Left ventricle myocardium inferior (tissue), 1 donor: ENCODE measurements at regions not wholly inside any gene's neighbourhood (a gene's known extent, or its start where the extent isn't known, plus 50 kb on each side); places are given as distances from the start of the nearest gene placed in this dataset.

Experiments
- DNase-seq: peaks from one replicate; pipeline ENCODE4 v3.0.0-alpha.2; 2020
- H3K27ac ChIP-seq: fragments of 200-600 bp; replicated peaks from 2 replicates; pipeline ENCODE4 v1.8.0; 2021
- H3K27me3 ChIP-seq: fragments of 200-600 bp; 2 replicates; pipeline ENCODE4 v1.8.0; 2021; ENCODE audit warnings: low read depth
- H3K36me3 ChIP-seq: fragments of 200-600 bp; 2 replicates; pipeline ENCODE4 v1.8.0; 2021
- H3K4me1 ChIP-seq: fragments of 200-600 bp; 2 replicates; pipeline ENCODE4 v1.8.0; 2021
- H3K4me3 ChIP-seq: fragments of 200-600 bp; 2 replicates; pipeline ENCODE4 v1.8.0; 2021; ENCODE audit warnings: mild to moderate bottlenecking, moderate library complexity
- H3K9me3 ChIP-seq: fragments of 200-600 bp; replicated peaks from 2 replicates; pipeline ENCODE4 v1.8.0; 2021
- intact Hi-C: fragments of 100-400 bp; cut with micrococcal nuclease; formaldehyde crosslinking; loops from one replicate; pipeline ENCODE4 v1.11.0; 2022
- TF ChIP-seq, protein P1 (sequence below): fragments of 200-600 bp; IDR thresholded peaks from 2 replicates; pipeline ENCODE4 v1.8.0; 2021; ENCODE audit warnings: antibody characterized with exemption, mild to moderate bottlenecking, borderline replicate concordance
- donor health status: DM: no; HTN: yes; CAD: no; lungs with severe emphysema.

DNA sequence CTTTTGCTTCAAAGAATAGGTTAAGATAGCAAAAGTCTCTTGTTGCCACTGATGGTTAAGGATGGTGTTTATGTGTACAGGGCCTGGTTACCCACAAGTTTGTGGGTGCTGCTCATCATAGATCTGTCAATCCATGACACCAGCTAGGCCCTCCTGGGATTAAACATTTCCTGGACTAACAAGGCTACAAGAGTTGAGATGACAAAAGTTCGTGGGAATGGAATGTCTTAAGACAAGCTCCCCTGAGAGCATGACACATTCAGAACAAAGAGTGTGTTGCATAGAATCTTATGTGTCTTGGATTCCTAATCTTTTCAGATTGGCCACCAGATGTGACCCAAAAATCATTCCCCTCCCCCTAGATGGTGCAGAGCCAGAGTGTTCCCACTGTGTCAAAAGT, 592.5 kb upstream of the USP15 start:
- Histone ChIP-seq H3K4me1 (no peaks in the 10 kb centered on the region), H3K36me3 (no peaks in the 10 kb centered on the region), H3K4me3 (no peak overlapping the region), H3K27ac (no peak overlapping the region), H3K27me3 (no peaks in the 10 kb centered on the region), H3K9me3 (peaks cover 31% of the 10 kb centered on the region)
- TF ChIP-seq, protein P1, sequence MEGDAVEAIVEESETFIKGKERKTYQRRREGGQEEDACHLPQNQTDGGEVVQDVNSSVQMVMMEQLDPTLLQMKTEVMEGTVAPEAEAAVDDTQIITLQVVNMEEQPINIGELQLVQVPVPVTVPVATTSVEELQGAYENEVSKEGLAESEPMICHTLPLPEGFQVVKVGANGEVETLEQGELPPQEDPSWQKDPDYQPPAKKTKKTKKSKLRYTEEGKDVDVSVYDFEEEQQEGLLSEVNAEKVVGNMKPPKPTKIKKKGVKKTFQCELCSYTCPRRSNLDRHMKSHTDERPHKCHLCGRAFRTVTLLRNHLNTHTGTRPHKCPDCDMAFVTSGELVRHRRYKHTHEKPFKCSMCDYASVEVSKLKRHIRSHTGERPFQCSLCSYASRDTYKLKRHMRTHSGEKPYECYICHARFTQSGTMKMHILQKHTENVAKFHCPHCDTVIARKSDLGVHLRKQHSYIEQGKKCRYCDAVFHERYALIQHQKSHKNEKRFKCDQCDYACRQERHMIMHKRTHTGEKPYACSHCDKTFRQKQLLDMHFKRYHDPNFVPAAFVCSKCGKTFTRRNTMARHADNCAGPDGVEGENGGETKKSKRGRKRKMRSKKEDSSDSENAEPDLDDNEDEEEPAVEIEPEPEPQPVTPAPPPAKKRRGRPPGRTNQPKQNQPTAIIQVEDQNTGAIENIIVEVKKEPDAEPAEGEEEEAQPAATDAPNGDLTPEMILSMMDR: no peak
- DNase-seq: no peak
- intact Hi-C loops: no loop called here

DNA sequence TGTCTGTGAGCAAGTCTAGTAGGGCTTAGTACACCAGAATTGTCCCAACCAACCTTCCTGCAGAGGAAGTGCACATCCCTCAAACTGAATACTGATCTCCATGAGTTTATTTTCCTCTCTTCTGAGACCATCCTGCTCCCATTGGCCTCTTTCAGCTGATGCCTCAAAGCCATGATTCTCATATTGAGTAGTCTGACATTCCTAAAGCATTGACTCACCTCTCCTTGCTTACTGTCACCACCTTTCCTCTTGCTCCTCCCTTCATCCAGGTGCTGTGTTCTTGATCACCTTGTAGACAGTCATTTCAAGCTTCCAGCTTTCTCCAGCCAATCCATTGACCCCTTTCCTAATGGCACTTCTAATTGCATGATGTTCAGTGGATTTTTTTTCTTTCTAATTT, 583.7 kb upstream of the USP15 start:
- TF ChIP-seq, protein P1: no peak
- H3K27ac ChIP-seq: no peak overlapping the region
- H3K27me3 ChIP-seq: no peaks in the 10 kb centered on the region
- H3K9me3 ChIP-seq: peaks cover 19% of the 10 kb centered on the region
- intact Hi-C loops: no loop called here
- H3K4me3 ChIP-seq: no peak overlapping the region
- no peaks in the 10 kb centered on the region for H3K36me3 ChIP-seq
- no peak for DNase-seq
- H3K4me1 ChIP-seq: no peaks in the 10 kb centered on the region

DNA sequence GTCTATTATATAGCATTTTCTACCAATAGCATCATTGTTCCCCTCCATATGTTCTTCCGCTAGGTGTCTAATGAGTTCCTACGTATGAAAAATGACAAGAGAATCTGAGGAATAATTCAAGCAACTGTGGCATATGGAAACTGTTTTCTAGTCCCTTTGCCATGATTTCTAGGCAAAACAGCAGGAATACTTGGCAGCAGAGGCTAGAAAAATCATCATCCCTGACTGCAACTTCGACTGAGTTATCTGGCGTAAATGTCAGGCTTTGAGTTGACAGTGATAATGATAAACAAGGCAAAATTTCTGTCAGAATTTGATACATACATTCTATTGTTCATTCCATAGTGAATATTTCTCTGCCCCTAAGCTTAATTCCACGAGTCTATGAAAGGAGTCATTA, 572.8 kb upstream of the USP15 start:
- Histone ChIP-seq H3K9me3 (no peaks in the 10 kb centered on the region), H3K4me1 (no peaks in the 10 kb centered on the region), H3K27ac (no peak overlapping the region), H3K36me3 (no peaks in the 10 kb centered on the region), H3K4me3 (no peak overlapping the region), H3K27me3 (no peaks in the 10 kb centered on the region)
- intact Hi-C loops: no loop called here
- DNase-seq: no peak
- TF ChIP-seq, protein P1: no peak

DNA sequence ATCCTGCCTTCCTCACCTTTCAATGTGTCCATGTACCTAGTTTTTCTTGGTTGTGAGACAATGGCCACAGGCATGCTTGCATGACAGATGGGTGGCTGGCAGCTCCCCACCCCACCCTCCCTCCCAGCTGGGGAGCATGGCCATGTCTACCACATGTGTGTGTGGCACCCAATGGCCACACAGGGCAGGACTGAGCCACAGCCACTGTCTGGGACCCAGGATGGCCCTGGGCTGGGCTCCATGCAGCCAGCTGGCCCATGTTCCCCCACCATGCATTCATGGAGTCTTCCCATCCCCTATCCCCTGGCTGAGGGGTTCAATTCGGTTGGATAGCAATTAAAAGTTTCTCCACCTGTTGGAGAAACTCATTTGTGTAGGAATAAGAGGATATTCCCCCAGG, 566.0 kb upstream of the USP15 start:
- no peak overlapping the region for H3K27ac ChIP-seq
- H3K36me3 ChIP-seq: no peaks in the 10 kb centered on the region
- H3K27me3 ChIP-seq: no peaks in the 10 kb centered on the region
- TF ChIP-seq, protein P1: no peak
- no peaks in the 10 kb centered on the region for H3K4me1 ChIP-seq
- DNase-seq: no peak
- intact Hi-C loops: no loop called here
- H3K4me3 ChIP-seq: no peak overlapping the region
- peaks cover 61% of the 10 kb centered on the region for H3K9me3 ChIP-seq

DNA sequence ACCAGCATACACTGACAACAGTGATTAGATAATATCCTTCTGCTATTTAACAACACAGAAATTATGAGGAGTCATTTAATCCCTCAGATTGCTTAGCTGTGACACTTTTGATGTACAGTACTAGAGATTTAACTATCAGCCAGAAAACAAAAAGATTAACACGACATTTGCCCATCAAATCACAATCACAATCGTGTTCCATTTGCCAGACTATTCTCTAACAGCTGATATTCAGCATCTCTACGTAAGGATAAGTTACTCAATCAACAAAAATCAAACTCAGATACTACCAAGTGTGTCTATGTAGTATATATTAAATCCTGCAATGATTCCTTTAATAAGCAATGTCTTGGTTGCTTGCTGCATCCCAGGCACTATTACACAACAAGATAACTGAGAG, 558.7 kb upstream of the USP15 start:
- H3K36me3 ChIP-seq: no peaks in the 10 kb centered on the region
- no peak for DNase-seq
- intact Hi-C loops: no loop called here
- peaks cover 37% of the 10 kb centered on the region for H3K9me3 ChIP-seq
- no peak overlapping the region for H3K27ac ChIP-seq
- TF ChIP-seq, protein P1: no peak
- H3K4me1 ChIP-seq: no peaks in the 10 kb centered on the region
- no peak overlapping the region for H3K4me3 ChIP-seq
- H3K27me3 ChIP-seq: no peaks in the 10 kb centered on the region

DNA sequence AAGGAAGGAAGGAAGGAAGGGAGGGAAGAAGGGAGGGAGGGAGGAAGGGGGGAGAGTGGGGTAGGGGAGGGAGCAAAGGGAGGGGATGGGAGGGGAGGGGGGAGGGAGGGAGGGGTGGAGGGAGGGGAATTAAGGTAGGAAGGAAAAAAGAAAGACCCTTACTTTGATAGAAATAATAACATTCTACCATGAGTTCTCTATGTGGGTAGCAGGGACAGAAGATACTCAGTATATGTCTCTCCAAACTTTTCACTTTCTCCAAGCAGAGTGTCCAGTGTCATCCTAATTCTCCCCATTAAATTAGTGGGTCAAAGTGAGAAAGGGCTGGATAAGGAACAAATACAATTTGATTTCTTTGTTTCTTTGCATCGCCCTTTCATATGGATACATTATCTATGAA, 553.4 kb upstream of the USP15 start:
- Histone ChIP-seq H3K27me3 (no peaks in the 10 kb centered on the region), H3K36me3 (no peaks in the 10 kb centered on the region), H3K4me1 (no peaks in the 10 kb centered on the region), H3K9me3 (peaks cover 3% of the 10 kb centered on the region), H3K4me3 (no peak overlapping the region), H3K27ac (no peak overlapping the region)
- no peak for DNase-seq
- TF ChIP-seq, protein P1: no peak
- intact Hi-C loops: no loop called here
